HCT116 (cell line): ENCODE measurements at regions not wholly inside any gene's neighbourhood (a gene's known extent, or its start where the extent isn't known, plus 50 kb on each side); places are given as distances from the start of the nearest gene placed in this dataset.

Source experiments
- CEBPB ChIP-seq: IDR thresholded peaks from 2 replicates; pipeline ENCODE4 v1.6.1; 2012; ENCODE audit warnings: low read depth
- EGR1 ChIP-seq: IDR thresholded peaks from 2 replicates; pipeline ENCODE4 v1.6.1; 2012; ENCODE audit warnings: low read depth
- EZH2phosphoT487 ChIP-seq: fragments of 200-600 bp; IDR thresholded peaks from 2 replicates; pipeline ENCODE4 v1.6.1; 2018; ENCODE audit warnings: antibody characterized with exemption, borderline replicate concordance
- JUND ChIP-seq: IDR thresholded peaks from 2 replicates; pipeline ENCODE4 v1.6.1; 2012
- POLR2A ChIP-seq: IDR thresholded peaks from 2 replicates; pipeline ENCODE4 v1.7.0; 2011; ENCODE audit warnings: borderline replicate concordance; ENCODE audit not compliant: insufficient read depth, insufficient read length; ENCODE audit errors: extremely low read depth
- POLR2AphosphoS5 ChIP-seq: IDR thresholded peaks from 2 replicates; pipeline ENCODE4 v1.6.1; 2011; ENCODE audit warnings: mild to moderate bottlenecking, low read depth, low read length, moderate library complexity
- RAD21 ChIP-seq: IDR thresholded peaks from 2 replicates; pipeline ENCODE4 v1.6.1; 2012; ENCODE audit warnings: low read depth, mild to moderate bottlenecking
- SIN3A ChIP-seq: IDR thresholded peaks from 2 replicates; pipeline ENCODE4 v1.6.1; 2012; ENCODE audit warnings: low read depth
- SP1 ChIP-seq: IDR thresholded peaks from 2 replicates; pipeline ENCODE4 v1.6.1; 2012; ENCODE audit warnings: low read depth
- SRF ChIP-seq: IDR thresholded peaks from 2 replicates; pipeline ENCODE4 v1.6.1; 2012; ENCODE audit warnings: low read depth
- TCF7L2 ChIP-seq: IDR thresholded peaks from 2 replicates; pipeline ENCODE4 v1.7.0; 2011; ENCODE audit warnings: borderline replicate concordance, inconsistent platforms; ENCODE audit not compliant: insufficient read depth, insufficient read length; ENCODE audit errors: extremely low read depth
- TF ChIP-seq, protein P1 (sequence below), 3 experiments: fragments of 200-600 bp in 1 of 3; sonication (generic) in 1 of 3; IDR thresholded peaks in 2 of 3; conservative IDR thresholded peaks in 1 of 3; 2 replicates each; pipeline ENCODE4 v1.5.1; 2012 to 2017; ENCODE audit warnings: low read depth in 2 of 3, low read length in 2 of 3, antibody characterized with exemption in 1 of 3, borderline replicate concordance in 1 of 3, control low read depth in 1 of 3, mild to moderate bottlenecking in 1 of 3, mixed read lengths in 1 of 3, mixed run types in 1 of 3, moderate library complexity in 1 of 3; ENCODE audit not compliant: insufficient read depth in 1 of 3
- TF ChIP-seq, protein P2 (sequence below): IDR thresholded peaks from 2 replicates; pipeline ENCODE4 v1.6.1; 2012; ENCODE audit warnings: low read depth
- TF ChIP-seq, protein P3 (sequence below): IDR thresholded peaks from 2 replicates; pipeline ENCODE4 v1.6.1; 2012

DNA sequence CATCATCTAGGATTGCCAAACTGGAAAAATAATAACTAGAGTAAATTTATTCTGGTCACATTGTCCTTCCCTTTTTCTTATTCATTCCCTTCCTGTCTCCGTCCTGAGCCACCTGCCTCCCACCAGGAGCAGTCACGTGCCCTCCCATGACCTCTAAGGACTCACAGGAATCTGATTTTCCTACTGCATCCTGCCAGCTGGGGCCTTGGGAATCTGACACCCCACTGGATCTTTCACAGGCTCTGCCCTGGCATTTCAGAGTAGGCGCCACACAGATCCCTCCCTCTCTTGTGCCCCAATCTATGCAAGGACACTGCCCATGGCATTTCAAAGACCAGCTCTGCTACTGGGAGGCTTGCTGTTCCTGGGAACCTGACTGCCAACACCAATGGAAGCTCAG lies 520.5 kb downstream of the PPARGC1A start:
- no peak for TF ChIP-seq POLR2A
- TF ChIP-seq TCF7L2, result no peak
- TF ChIP-seq SIN3A, result no peak
- no peak for TF ChIP-seq POLR2AphosphoS5
- TF ChIP-seq, protein P1, sequence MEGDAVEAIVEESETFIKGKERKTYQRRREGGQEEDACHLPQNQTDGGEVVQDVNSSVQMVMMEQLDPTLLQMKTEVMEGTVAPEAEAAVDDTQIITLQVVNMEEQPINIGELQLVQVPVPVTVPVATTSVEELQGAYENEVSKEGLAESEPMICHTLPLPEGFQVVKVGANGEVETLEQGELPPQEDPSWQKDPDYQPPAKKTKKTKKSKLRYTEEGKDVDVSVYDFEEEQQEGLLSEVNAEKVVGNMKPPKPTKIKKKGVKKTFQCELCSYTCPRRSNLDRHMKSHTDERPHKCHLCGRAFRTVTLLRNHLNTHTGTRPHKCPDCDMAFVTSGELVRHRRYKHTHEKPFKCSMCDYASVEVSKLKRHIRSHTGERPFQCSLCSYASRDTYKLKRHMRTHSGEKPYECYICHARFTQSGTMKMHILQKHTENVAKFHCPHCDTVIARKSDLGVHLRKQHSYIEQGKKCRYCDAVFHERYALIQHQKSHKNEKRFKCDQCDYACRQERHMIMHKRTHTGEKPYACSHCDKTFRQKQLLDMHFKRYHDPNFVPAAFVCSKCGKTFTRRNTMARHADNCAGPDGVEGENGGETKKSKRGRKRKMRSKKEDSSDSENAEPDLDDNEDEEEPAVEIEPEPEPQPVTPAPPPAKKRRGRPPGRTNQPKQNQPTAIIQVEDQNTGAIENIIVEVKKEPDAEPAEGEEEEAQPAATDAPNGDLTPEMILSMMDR (IDR thresholded peaks at IDR 0.05 in 2 of 3, conservative IDR thresholded peaks at IDR 0.05 in 1 of 3; ENCODE audit: borderline replicate concordance in 1 of 3, insufficient read depth in 1 of 3, low read depth in 2 of 3, low read length in 2 of 3), result no peak
- TF ChIP-seq EZH2phosphoT487, result no peak
- TF ChIP-seq CEBPB, result no peak
- TF ChIP-seq SP1, result no peak
- TF ChIP-seq EGR1, result no peak
- no peak for TF ChIP-seq JUND
- TF ChIP-seq SRF, result no peak
- no peak for TF ChIP-seq RAD21
- TF ChIP-seq, protein P2, sequence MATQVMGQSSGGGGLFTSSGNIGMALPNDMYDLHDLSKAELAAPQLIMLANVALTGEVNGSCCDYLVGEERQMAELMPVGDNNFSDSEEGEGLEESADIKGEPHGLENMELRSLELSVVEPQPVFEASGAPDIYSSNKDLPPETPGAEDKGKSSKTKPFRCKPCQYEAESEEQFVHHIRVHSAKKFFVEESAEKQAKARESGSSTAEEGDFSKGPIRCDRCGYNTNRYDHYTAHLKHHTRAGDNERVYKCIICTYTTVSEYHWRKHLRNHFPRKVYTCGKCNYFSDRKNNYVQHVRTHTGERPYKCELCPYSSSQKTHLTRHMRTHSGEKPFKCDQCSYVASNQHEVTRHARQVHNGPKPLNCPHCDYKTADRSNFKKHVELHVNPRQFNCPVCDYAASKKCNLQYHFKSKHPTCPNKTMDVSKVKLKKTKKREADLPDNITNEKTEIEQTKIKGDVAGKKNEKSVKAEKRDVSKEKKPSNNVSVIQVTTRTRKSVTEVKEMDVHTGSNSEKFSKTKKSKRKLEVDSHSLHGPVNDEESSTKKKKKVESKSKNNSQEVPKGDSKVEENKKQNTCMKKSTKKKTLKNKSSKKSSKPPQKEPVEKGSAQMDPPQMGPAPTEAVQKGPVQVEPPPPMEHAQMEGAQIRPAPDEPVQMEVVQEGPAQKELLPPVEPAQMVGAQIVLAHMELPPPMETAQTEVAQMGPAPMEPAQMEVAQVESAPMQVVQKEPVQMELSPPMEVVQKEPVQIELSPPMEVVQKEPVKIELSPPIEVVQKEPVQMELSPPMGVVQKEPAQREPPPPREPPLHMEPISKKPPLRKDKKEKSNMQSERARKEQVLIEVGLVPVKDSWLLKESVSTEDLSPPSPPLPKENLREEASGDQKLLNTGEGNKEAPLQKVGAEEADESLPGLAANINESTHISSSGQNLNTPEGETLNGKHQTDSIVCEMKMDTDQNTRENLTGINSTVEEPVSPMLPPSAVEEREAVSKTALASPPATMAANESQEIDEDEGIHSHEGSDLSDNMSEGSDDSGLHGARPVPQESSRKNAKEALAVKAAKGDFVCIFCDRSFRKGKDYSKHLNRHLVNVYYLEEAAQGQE, result no peak
- TF ChIP-seq, protein P3, sequence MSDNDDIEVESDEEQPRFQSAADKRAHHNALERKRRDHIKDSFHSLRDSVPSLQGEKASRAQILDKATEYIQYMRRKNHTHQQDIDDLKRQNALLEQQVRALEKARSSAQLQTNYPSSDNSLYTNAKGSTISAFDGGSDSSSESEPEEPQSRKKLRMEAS, result no peak
